GM23338 (cell line): ENCODE measurements at regions not wholly inside any gene's neighbourhood (a gene's known extent, or its start where the extent isn't known, plus 50 kb on each side); places are given as distances from the start of the nearest gene placed in this dataset.

Experiments
- JUNB ChIP-seq: IDR thresholded peaks from one replicate; pipeline ENCODE4 v1.6.1; 2016; ENCODE audit warnings: antibody characterized with exemption; ENCODE audit not compliant: unreplicated experiment

GRCh38 chr6:77587963-77588362 lies 64.9 kb upstream of the MEI4 start (continued):
- no peak for TF ChIP-seq JUNB
